DMS 273 treated with DMSO at 0.1 percent for 48 hours (cell line): ENCODE measurements at regions not wholly inside any gene's neighbourhood (a gene's known extent, or its start where the extent isn't known, plus 50 kb on each side); places are given as distances from the start of the nearest gene placed in this dataset.

Experiments used
- DNase-seq: peaks from one replicate; lab custom pipeline; 2025; lab: John Stamatoyannopoulos, UW

DNA sequence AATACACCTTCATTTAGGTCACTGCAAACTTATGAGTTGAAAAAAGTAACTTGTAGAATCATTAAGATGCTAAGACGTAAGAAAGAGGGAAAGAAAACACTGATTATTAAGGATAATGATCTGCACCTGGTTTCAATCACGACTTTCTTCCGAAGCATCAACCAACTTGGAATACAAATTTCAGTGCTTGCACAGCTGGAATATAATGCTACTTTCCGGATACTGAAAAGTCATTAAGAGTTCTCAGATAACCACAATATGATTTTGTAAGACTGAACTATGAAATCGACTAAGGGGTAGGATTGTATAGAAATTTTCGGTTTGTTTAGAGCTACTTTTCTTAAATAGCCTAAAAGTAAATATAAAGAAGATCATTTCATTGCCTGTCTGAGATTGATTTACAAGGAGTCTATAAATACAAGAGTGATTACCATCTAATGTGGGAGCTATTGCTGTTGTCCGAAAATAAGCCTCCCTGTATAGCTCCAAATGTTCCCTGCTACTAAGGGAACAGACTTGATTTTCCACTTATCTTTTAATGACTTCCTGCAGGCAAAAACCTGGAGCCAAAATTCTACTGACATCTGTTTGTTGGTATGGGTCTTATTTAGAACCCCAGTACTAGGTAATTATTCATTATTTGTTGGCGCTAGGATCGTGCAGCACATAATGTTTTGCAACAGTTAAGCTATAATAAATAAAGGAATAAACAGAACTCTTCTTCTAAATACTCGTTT, 673.3 kb downstream of the KCNT2 start:
- no peak for DNase-seq

DNA sequence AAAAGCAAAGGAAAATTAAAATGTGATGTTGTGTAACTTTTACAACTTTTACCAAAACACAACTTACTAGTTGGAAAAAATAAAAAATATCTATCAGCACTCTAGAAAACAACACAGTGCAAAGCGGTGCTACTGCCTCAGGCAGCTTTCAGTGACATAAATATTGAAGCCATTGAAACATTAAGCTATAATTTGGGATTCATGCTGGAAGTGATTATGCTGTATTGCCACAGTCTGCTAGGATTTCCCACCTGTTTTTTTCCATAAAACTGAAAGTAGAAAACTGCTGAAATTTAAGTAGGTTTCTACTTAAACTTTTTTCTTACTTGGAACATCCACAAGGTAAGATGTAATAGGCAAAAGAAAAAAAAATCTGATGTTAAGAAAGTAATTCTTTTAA, 674.4 kb downstream of the KCNT2 start:
- DNase-seq, result no peak

DNA sequence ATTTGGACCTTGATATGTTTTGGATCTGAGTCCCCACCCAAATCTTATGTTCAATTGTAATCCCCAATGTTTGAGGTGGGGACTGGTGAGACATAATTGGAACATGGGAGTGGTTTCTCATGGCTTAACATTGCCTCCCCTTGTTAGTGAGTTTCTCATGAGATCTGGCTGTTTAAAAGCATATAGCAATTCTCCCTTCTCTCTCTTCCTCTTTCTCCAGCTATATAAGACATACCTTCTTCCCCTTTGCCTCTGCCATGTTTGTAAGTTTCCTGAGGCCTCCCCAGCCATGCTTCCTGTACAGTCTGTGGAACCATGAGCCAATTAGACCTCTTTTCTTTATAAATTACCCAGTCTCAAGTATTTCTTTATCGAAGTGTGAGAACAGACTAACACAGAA, 692.4 kb downstream of the KCNT2 start:
- no peak for DNase-seq

DNA sequence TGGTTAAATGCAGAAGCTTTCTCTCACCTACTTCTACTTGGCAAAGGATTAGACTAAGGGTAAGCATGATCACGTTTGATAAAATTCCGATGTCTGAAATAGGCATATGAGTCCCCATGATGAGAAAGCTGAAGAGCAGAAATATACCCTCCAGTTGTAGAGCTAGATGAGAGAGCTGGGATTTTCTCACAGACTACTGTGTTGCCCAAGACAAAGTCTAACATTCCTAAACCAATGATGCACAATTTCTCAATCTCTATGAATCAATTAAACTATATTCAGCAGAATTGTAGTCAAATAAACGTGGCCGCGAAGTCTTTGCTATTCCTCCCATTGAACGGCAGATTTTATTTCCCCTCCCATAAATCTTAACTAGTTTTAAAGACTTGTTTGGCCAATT, 699.2 kb downstream of the KCNT2 start:
- DNase-seq, result no peak

DNA sequence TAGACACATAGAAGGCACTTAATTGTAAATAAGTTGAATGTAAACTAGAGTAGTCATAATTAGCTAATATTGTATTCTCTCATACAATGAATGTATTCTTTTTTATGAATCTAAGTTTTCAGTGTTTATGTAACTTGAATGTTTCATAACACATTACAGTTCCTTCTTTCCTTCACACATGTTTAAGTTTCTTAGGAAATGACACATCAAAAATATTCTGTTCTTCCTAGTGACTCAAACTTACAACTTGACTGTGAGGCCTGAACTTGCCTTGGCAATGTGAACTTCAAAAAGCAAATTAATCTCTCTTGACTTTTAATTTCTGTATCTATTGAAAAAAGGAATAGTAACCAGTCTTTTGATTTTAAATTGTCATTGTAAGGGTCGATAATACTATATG, 700.1 kb downstream of the KCNT2 start:
- DNase-seq, result no peak

DNA sequence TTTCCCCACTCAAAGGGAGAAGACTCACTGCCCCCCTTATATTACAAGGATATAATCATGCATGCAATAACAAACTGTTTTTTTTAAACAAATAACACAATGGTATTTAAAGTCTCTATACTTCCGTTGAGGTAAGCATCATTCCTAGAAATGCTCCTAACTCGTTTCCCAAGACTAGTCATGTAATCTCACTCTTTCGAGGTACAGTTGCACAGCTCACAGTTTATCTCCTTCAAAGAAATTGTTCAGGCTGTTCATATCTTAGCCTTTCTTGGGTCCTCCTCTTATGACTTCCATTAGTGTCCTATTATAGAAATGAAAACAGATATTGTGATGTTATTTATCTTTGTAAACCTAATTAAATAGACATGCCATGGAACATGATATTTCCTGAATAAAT, 705.0 kb downstream of the KCNT2 start:
- DNase-seq, result no peak

DNA sequence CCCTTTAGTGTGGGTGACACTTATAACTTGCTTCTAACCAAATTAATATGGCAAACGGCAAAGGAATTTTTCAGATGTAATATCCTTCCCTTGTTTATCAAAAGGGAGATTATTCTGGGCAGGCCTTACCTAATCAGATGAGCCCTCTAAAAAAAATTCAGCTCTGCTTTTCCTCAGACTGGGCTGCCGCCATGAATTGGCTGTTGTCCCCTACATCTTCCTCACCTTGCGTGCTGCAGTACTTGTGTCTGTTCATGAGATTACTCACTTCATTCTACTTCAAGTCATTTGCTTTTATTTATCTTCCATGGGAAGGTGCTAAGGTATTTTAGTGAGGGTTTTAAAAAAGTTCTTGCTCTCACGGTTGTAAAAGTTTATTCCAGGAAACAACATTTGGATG, 705.5 kb downstream of the KCNT2 start:
- no peak for DNase-seq

DNA sequence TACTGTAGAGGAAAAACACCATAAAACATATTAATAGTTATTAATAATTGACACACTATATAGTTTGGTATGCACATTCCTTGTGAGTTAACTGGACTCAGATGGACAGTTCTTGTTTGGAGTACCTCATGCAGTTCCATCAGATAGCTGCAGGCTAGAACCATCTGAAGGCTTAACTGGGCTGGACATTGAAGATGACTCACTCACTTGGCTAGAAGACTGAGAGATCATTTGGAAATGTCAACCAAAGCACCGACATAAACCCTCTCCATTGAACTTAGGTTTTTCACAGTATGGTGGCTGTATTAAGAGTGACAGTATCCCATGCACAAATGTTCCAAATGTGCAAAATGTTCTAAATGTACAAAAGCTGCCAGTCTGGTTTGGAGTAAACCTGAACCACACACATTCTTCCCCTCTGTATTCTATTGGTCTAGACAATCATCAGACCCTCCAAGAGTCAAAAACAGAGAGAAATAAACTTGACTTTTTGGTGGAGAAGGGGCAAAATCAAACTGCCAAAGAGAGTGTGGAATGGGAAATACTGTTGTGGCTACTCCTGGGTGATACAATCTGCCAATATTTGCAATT, 708.4 kb downstream of the KCNT2 start:
- DNase-seq, result no peak

DNA sequence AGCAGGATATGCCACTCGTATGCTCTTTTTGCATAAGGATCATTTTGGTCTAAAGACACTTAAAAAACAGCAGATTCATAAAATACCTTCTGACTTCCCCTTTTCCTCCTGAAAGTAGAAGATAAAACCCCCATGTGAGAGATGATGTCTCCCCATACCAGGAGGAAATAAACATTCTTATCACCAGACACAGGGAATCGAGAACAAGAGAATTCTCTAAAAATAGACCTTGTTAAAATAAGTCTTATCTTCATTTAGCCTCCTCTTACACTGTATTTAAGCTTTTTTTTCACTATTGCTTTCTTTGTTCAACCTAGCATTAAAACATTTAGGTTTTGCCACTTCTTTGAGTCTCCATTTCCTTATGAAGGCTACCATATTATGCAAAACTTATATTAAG, 709.3 kb downstream of the KCNT2 start:
- DNase-seq, result no peak

DNA sequence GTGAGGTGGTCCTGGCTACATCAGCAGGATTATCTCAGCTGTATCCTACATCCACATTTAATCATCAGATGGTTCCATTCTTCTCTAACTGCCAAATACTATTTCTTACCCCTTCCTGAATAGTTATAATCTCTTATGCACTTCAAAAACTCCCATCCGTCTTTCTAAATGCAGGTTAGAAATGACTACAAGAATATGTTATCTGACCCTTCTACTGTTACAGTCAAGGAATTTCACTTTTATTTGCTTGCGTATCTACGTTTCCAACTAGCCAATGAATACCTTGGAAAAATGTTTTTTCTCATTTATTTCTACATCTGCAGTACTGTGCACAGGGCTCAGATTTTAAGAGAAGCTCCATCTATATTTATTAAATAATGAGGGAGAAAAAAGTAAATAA, 709.9 kb downstream of the KCNT2 start:
- DNase-seq, result no peak

DNA sequence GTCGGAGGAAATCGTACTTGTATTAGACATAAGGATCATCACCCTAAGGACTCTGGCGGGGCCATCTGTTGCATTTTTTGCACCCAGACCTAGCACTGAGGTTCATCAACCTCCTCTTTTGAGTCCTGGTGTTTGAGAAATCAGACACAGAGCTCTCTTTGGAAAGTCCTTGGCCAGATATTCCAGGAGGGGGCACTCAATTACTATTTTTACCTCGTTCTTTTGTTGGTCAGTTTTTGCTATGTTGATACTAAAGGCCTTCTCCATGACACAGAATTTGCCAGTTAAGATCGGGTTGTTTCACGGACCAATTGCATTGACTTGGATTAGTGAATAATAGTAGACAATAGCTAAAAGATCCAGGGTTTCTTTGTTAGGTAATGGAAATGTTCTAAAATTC, 711.2 kb downstream of the KCNT2 start:
- no peak for DNase-seq

DNA sequence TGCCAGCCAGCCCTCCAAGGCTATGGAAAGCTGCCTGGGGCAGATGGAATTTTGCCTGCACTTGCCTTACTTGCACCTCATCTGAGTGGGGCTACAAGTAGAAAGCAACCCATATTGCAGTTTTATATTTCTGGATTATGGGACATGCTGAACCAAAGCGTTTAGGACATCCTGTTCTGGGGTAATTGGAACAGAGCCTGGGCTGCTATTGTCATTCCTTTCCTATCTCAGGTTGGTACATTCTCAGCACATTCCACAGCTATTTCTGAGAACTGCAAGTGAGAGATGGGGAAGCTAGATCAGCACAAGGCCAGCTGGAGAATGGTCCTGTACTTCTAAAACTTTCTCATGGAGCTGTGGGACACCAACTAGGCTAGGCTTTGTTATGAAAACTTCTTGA, 713.8 kb downstream of the KCNT2 start:
- DNase-seq, result no peak

DNA sequence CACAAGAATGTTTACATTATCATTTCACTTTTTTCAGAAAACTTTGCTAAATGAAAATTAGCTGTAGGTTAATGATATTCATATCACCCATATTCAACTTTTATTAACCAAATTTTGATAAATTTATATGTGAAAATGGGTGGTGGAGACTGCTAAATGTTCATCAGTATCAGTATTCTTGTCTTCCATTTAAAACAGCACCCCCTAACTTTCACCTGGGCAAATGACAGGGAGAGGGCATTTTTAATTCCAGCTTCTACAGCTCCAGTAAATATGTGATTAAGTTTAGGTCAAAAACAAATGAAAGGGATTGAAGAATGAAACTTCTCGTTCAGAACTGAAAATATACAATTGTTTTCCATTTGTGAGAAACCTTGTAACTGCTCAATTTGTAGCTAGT, 722.2 kb downstream of the KCNT2 start:
- no peak for DNase-seq

DNA sequence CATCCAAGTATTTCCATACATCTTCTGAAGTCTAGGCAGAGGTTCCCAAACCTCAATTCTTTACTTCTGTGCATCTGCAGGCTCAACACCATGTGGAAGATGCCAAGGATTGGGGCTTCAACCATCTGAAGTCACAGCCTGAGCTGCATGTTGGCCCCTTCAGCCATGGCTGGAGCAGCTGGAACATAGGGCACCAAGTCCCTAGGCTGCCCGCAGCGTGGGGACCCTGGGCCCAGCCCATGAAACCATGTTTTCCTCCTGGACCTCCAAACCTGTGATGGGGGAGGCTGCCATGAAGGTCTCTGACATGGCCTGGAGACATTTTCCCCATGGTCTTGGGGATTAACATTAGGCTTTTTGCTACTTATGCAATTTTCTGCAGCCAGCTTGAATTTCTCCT, 729.8 kb downstream of the KCNT2 start:
- DNase-seq, result no peak

DNA sequence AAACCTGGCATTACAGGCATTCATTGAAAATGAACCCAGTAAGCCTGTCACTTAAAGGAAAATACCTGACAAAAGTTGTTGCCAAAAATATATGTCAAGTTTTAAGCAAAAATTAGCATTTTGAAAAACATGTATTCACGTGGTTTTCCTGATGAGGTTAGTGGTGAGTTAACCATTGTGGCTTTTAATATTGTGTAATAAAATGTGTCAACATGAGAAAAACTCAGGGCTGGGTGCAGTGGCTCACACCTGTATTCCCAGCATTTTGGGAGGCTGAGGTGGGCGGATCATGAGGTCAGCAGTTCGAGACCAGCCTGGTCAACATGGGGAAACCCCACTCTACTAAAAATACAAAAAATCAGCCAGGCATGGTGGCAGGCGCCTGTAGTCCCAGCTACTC, 731.4 kb downstream of the KCNT2 start:
- no peak for DNase-seq

DNA sequence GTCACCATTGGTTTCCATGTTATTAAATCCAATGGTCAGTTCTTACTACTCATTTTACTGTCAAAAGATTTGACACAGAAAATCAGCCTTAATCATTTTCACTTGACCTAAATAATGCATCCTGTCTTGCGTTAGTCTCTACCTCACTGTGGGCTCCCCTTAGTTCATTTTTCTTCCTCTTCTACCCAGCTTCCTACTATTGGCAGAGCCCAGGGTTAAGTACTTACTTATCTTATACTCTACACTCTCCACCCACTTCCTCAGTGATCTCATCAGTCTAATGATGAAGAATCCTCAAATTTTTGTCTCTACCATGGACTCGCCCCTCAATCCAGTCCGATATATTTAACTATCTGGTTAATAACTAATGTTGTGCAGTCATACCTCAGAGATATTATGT, 735.9 kb downstream of the KCNT2 start:
- no peak for DNase-seq

DNA sequence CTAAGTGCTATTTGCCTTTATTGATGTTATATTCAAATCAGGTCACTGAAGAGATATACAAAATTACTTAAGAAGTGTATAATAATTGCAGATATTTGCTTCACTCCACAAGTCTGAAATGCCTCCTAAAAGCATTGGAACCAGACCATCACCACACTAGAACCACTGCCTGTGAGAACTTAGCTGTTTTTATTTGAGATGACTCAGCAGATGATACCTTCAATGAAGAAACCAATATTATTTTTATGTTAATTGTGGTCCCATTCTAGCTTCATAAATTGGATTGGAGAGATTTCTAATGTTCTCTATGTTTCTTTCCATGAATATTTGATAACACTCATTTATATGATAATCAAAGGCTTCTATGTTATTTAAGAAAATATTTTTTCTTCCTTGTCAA, 740.6 kb downstream of the KCNT2 start:
- no peak for DNase-seq

DNA sequence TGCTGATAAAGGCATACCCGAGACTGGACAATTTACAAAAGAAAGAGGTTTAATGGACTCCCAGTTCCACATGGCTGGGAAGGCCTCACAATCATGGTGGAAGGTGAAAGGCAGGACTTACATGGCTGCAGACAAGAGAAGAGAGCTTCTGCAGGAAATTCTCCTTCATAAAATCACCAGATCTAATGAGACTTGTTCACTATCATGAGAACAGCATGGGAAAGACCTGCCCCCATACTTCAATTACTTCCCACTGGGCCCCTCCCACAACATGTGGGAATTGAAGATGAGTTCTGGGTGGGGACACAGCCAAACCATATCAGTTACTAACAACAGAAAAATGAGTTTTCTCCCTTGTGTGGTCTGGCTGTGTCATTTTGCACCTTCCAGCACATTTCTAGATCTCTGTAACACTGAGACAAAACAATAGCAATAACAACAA, 741.4 kb downstream of the KCNT2 start:
- DNase-seq, result no peak

DNA sequence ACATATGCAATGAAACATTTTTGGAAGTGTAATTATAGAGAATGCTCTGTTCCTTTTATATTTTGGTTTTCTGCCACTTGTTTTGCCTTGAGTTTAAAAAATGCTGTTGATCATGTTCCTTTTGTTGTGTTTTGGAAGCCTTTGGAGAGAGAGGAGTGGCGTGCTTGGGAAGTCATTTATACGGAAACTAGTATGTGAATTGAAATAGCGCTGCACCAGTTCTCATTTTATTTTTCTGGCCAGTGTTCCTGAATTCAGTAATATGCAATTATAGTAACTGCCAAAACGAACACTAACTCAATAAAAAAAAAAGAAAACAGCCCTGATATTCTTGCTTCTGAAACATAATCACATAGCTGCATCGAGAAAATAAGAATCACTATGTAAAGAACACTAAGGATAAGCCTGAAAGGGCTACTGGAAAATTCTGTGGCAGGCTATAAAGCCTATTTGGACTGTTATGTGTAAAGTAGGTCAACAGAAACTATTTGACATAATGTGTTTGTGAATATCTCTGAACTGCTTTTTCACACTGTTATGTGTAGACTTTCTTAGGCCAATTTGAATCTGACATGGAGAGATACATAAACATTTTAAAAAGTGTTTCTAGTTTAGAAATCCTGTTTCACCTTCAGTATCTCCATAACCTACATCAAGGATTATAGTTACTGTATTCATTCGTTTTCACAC, 742.0 kb downstream of the KCNT2 start:
- no peak for DNase-seq

DNA sequence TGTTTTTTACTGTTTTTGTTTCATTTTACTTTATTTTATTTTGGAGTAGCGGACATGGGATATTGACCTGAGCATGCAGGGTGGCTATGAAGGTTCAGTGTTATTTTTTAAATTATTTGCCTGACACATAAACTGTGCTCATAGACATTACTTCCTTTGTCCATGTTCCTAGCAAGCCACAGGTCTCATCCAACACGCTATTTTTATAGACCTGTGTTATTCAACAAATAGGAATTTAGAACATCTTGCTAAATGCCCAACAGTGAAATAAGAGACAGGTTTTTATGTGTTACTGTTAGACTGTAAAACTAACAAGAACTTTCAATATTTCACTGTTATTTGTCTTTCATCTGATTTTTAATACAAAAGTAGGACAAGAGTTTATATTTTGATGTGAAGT, 756.4 kb downstream of the KCNT2 start:
- DNase-seq, result no peak

DNA sequence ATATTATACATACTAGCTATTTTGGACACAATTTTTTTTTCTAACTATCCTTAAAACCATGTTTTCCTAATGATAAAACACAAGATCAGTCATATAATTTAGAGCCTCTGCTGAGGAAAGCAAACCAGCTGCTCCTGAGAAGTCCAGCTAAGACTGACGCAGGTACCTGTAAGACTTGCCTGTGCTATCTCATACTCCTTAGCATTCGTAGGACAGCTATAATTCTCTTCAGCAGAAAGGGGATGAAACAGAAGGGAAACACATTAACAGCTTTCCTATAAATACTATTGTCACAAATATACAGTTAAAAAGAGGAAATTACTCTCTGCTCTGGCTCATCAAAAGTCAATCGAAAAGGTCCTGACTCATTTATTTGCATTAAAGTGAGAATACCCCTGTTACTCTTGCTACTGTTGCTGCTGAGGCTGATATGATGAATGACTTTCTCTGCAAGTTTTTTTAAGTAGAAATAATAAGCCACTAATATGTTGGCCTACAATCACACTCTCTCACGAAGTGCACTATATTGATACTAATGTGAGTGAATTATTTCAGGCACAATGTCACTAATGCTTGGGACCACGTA, 757.1 kb downstream of the KCNT2 start:
- DNase-seq, result no peak

DNA sequence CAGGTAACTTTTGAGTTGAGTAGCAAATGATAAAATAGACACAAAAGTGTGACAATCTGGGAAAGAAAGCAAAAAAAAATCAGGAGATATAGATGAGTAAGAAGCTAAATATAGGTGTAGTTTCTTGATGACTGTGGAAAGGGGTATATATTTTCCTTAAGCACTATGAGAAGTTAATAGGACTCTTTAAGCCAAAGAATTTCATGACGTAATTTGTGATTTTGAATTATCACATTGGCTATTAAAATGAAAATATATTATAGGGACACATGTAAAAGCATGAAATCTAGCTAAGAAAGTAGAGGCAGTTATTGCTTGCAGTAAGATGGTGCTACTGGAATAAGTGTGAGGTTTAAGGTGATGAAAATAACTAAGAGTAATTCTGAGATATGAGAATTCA, 759.1 kb downstream of the KCNT2 start:
- DNase-seq, result no peak
